HG03457 (cell line): ENCODE measurements at regions not wholly inside any gene's neighbourhood (a gene's known extent, or its start where the extent isn't known, plus 50 kb on each side); places are given as distances from the start of the nearest gene placed in this dataset.

Experiments used
- ATAC-seq: cut with Tn5 transposase; IDR thresholded peaks from one replicate; pipeline ENCODE4 v1.9.1; 2021; ENCODE audit warnings: moderate number of reproducible peaks; ENCODE audit not compliant: unreplicated experiment

DNA sequence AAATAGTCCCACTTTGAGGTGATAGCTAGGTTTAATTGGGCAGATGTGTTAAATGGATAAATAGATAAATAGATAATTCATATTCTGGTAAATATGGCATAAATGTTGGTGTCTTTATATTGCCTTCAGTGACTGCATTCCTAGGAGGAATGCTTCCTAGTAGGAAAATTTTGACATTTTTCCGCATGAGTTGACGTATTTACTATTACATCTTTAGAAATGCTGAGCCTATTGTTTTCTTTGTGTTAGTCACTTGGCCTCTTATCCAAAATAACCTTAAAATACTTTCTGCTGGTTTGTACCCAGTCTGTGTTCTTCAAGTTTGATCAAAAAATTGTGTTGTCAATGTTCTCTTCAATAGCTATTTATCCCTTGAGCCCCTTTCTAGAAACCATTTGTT, 495.6 kb upstream of the ZEB2 start:
- ATAC-seq: no peak

DNA sequence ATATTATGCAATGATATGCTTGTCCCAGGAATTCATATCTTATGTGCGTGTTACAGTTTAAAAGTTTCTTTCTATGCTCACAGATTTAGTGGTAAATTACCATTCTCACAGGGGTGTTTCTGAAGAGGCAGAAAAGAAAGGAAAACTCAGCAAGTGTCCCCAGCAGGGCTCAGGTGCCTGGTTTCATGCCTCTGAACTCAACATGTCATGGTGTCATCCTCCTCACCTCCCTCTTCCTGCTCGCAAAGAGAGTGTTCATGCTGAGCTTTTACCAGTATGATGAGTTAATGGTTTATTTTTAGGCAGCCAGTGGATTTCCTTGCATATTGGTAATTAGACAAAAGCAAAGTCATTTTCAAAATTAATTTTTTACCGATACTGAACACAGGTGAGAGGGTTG, 492.9 kb upstream of the ZEB2 start:
- no peak for ATAC-seq

DNA sequence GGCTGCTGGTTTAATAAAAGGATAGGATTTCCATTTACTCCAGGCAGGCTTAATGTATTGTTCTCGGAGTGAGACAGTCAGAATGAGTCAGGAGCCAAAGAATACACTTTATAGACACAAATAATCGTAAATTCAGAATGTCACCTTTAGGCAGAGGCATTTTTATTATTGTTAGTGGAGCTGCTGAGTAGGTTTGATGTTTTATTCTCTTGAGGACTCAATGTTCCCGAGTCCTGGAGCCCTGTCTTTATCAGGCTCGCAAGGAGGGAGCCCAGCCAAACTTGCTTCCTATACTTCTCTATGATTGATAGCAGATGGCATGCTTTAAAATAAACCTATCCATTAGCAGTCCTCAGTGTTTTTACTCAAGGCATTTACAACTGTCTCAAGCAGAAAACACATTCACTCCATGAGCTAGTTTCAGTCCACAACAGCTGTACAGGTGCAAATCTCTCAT, 492.3 kb upstream of the ZEB2 start:
- no peak for ATAC-seq

DNA sequence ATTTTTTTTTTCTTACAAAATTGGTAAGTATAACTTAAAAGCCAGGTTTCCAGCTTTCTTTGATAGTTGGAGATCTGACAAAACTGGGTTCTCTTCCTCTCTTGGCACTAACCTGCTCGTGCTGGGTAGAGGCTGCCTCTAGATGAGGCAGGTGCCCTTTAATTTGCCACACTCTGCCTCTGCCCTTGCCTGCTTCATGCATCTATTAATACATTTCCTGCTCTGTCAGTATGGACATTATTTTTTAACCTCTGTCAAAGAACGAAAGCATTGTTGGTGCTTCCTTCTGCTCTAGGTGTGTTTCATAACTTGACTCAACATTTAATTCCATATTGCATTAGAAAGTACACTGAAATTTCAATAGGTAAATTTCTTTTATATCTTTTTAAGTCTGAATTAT, 490.7 kb upstream of the ZEB2 start:
- no peak for ATAC-seq

DNA sequence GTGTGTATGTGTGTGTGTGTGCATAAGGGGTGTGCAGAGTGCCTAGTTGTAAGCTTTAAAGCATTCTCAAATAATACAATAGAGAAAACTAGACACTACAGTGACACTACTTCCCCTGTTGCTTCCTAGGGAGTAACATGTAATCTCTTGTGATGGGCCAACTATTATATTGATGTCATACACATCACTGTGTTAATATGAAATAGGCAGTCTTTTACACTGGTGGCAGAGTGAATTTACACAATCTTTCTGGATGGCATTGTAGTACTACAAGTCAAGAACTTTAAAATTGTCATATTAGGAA, 488.0 kb upstream of the ZEB2 start:
- no peak for ATAC-seq

DNA sequence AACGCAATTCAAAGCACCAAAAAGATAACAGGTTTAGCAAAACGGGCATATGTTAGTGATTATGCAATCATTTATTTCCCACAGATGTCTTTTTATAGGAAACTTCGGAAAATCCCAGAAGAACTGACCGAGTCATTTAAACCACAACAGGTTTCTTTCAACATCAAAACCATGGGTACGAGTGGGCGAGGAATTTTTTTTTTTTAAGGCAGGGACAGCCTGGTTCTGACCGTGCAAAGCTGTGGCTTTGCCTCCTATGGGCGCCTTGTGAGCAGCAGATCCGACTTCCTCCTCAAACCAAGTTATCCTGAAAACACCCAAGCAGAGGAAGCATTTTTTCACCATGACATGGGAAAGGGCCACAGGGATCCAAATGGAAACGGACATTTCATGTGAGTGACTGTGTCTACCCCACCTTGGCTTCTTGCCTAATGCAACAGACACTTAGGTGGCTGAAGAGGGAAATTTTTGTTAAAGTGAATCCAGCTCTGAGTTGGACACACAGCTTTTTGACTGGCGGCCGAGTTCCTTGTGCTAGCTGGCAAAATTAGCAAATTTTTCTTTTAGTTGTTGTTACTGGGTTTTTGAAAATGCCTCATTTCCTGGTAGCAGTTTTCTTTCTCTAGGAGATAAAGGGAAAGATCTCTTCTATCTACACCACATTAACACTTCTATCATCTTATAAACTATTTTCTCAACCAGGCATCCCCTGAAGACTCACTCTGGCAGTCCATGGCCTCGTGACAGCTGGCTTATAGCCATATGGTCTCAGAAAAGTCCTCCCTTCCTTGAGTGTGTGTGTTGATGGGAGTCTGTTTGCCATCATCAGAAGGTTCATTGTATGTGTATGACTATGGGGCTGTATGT, 487.4 kb upstream of the ZEB2 start:
- no peak for ATAC-seq

DNA sequence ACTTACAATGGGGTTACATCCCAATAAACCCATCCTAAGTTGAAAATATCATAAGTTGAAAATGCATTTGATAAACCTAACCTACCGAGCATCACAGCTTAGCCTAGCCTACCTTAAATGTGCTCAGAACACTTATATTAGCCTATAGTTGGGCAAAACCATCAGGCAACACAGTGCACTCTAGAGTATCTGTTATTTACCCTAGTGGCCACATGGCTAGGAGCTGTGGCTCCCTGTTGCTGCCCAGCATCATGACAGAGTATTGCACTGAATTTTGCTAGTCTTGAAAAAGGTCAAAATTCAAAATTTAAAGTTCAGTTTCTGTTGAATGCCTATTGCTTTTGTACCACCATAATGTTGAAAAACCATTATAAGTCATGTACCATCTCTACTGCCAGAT, 482.7 kb upstream of the ZEB2 start:
- ATAC-seq: no peak

DNA sequence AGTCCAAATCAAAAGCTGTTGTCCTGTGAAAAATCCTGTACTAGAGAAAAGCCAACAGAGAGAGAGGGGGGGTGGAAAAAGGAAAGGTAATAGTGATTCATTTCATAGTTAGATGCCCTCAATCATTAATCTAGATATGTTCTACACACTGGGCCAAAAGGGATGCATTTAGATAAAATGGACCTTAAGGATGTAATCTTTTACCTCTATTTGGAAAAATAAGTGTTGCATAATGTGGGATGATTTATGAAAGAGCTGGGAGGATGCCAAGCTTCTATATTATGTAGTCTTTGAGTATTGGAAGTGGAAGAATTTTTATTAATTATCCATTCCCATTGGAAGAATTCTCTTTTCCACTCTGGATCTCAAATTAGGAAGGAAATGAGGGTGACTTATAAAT, 480.5 kb upstream of the ZEB2 start:
- no peak for ATAC-seq

DNA sequence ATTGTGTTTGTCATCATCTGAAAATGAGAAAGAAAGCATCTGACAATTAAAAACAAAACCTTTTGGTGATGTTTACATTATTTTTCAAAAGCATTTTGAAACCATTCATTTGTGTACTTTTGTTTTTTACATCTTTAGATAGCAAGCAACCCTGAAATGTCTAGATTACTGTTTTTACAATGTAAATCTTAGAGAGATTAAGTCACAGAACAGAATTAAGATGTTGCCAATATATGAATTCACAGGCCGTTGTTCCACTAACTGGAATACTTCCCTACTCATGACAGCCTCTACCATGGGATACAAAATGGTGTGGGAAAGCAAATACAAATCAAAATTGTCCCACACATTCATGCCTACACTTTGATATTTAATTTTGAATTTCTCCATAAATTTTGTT, 480.0 kb upstream of the ZEB2 start:
- ATAC-seq: no peak

DNA sequence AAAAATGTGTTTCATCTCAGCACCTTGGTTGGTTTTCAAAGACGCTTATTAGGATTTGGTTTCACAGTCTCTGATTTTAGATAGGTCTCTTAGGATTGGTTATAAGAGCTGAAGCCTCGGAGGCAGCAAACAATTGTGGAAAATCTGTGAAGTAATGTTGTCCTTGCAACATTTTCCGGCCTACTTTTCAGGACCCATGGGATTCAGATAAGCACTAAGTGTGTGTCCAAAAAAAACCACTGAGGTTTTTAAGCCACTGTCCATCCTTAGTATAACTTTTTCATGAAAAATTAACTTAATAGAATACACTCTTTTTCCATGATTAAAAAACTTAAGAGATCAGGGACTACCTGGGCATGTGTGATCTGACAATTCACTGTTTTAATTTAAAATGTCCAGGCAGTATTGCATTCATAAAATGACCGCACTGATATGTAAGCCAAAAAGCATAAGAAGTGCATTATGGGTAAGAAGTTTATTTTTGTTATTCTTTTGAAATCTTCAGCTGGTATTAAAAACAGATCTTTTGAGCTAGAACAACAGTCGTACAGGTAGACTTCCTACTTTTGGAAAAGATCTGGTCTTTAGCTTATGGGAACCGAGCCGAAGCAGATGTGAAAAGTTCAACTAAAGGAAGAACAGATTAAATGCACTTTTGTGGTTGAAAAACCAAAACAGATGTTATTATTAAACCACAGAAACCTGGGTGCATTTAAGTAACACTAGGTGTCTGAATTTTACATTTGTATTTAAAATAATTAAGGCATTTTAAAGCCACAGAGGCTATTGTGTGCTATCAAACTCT, 479.4 kb upstream of the ZEB2 start:
- no peak for ATAC-seq

DNA sequence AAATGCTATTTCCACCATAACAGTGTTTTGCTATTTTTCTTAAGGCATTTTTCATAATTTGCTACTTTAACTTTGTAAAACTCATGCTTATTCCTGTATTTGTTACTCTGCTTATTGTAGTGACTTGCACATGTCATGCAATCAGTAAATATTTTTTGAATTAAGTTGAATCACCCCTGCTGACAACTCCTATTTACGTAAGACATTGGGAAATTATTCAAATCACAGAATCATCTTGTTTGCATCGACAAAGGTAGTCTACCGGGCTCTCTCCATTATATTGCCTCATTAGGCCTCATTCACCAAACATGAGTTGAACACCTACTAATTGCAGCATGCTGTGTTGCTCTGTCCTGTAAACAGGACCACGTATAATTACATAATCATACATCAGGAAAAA, 478.5 kb upstream of the ZEB2 start:
- ATAC-seq: no peak

DNA sequence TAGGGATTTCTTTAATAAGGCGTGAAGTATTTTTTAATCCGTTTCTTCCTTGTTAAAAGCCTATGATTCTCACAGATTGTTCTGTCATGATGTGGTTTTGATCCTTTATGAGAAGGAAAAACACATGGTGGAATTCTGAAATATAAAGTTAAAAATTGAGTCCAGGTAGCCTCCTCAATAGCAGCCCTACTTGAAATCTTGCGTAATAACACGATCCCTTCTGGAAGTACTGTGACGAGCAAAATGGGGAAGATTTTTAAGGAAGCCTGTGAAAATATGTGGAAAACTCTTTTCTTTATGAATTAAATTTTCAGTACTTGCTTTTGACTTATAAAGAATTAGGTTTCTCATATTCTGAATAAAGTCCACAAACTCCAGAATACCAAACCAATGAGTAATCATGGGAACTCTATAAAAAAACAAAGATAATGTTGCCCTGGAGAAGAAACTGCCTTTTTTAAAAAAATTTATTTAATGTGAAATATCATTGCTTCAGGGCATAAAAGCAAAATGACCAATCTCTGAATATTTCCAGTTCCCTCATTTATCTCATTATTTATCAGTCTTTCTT, 476.4 kb upstream of the ZEB2 start:
- ATAC-seq: no peak

DNA sequence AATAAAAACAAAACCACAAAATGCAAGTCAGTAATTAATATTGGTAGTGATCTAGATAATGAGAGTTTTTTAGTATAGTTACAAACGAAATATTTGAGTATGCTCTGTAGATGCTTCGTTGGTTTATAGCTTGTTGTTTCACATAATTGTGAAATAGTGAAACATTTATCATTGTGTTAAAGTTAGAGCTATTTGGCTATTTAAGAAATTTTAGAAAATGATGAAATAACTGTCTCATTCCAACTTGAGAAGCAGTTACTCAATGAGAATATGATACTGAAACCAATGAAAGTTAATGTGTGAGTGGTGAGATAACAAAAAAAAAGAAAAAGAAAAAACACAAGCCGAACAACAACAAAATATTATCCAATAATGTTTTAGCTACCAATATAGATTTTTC, 475.6 kb upstream of the ZEB2 start:
- no peak for ATAC-seq

DNA sequence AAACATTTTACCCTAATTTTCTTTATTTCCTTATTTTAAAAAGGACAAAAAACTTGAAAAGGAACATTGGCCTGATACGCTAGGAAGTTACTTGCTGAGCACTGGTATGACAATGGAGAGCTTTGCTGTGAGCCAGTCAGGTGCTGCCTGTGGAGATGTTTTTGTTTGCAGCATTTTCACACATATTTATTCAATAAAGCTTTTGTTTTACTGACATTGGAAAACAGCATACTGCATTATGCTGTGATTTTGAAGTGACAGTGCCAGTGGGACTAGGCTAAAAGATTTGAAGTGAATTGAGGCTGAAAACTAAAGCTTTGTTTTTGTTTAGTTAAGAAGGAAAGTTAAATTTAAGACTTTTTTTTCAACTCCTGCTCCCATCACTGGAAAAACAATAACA, 470.7 kb upstream of the ZEB2 start:
- no peak for ATAC-seq

DNA sequence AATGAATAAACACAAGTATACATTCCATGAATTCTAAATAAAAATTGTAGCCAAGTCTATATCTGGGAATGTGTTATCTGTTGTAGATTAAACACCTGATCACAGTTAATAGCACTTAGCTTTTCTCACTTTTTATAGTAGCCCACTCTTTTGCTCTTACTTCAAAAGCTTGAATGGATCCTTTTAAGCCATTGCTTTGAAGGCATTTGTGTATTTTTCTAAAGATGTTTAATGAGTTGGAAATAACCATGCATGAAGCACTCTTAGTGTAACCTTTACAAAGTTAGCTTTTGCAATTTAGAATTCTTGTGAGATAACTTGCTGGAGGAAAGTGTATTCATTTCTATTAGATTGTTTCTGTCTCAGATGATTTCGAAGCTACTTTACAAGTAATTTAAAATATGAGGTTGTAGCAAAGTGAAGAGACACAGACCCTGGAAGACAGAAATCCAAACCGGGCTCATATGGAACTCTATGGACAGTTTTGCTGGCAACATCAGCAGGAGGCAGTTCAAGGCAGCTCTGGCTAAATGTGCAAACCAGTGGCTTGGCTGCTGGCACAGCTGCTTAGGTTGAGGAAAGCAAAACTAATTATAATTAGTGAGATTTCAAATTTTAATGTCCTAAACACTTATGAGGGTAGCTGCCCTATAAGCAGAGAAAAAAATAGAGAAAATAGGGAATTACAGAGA, 469.8 kb upstream of the ZEB2 start:
- ATAC-seq: no peak

DNA sequence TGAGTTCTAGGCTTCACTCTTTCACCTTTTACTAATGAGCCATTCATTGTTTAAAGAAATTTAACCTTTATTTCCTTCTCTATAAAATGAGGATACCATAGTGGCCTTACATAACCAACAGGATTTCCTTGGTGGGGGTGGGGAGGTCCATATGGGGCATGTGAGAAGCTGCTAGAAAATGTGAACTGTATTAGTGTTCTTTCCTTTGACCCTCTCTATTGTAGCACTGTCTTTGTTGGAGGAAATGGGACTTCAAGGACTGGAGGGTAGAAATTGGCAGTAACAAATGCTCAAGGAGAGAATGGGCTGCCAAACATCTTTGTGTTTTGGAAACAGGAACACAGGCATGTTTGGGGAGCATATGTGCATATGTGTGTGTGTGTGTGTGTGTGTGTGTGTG, 468.7 kb upstream of the ZEB2 start:
- ATAC-seq: no peak

DNA sequence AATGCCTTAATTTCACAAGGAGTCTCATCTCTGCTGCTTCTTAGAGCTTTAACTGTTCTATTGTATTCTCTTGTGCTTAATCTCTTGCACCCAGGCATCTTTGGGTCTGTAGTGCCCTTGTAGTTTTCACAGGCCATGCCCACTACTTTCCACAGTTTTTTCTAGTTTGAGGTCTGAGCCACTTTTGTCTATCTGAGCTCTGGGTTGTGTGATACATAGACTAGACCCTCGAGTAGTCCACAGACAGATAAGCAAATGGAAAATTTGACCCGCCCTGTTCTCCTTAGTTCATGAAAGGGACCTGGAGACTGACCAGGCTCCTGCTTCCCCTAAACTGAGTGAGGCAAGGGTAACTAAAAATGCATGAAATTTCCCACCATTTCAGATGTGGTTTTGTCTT, 466.8 kb upstream of the ZEB2 start:
- no peak for ATAC-seq

DNA sequence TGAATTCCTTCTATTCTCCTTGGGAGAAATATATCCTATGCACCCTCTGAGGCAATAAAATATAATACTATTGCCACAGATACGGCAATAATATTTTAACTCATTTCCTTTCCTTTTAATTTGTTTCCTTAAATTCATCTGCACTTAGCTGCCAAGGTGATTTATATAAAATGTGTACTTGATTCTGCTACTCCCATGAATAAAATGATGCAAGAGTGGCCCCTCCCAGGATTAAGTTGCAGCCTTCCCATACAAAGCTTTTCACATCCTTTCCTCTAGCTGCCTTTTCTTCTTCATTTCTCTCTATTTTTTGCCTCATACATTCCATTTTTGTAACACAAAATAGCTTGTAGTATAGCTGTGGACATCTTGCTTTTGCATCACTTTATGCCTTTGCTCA, 464.1 kb upstream of the ZEB2 start:
- no peak for ATAC-seq

DNA sequence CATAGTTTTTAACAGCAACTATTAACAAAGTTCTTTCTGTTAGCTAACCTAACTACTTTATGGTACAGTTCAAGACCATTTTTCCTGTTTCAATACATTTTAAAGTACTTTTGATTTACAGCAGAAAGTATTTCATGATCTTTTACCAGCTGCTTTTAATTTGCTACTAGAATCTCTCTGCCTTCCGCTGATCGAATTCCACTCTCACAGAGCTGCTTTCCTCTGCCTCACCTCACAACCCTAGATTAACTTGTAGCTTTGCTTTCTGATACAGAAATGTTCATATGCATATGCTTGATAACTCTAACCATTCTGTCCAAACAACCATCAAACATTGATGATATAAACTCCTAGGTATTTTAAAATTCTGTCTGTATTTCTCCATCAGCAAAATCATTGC, 463.2 kb upstream of the ZEB2 start:
- no peak for ATAC-seq

DNA sequence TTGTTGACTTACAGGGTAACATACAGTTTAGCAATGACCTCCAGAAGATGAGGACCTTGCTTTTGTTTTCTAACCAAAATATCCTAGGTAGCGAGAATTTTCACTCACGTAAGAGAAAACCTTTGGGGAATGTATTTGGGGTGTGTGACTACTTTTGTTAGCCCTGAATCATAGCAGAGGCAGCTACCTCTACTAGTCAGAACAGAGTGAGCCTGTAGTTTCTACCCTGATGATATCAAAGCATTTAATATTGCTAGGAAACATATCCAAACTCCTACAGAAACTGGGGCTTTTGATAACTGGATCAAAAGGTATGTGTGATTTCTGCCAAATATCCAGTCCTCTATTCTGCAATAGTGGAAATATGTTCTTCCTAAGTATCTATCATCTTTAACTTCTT, 462.6 kb upstream of the ZEB2 start:
- no peak for ATAC-seq

DNA sequence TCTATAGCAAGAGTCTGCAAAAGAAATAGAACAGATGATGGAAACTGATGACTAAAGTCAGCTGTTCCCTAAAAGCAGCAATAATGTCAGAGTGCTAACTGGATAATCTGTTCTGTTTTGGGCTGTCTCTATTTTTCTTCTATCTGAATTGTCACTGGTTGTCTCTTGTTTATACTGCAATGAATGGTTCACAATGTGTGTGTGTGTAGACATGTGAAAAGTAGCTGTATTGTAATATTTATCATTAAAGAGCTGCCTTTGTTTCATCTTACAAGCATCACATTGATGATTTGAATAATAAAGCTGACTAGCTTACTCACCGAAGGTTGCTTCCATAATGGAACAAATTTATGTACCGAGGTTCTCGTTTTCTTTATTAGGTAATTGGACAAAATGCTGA, 456.0 kb upstream of the ZEB2 start:
- ATAC-seq: no peak

DNA sequence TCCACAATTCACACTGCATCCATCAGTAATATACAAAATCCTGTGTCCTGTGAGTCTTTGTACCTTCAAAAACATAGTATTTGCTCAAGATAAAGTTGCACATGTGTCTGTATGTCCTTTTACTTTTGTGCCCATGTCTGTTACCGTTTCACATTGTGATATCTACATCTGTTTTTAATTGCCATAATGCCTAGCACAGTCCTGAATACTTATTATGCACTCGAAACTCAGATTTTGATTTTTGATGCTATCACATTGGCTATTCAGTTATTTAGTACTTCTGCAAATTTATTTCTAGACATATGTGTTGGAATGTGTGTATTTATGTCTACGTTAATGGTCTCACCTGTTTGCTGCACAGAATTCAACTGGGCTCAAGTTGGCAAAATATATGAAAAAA, 452.8 kb upstream of the ZEB2 start:
- ATAC-seq: no peak
